HepG2 (cell line): ENCODE measurements at regions not wholly inside any gene's neighbourhood (a gene's known extent, or its start where the extent isn't known, plus 50 kb on each side); places are given as distances from the start of the nearest gene placed in this dataset.

Source experiments
- ATF3 ChIP-seq: sonication (generic); formaldehyde crosslinking; IDR thresholded peaks from 2 replicates; pipeline ENCODE4 v1.4.0; 2020; ENCODE audit warnings: missing genetic modification reagents
- CBFB ChIP-seq: sonication (generic); formaldehyde crosslinking; IDR thresholded peaks from 2 replicates; pipeline ENCODE4 v1.4.0; 2020; ENCODE audit warnings: missing genetic modification reagents
- CC2D1A ChIP-seq: sonication (generic); formaldehyde crosslinking; IDR thresholded peaks from 2 replicates; pipeline ENCODE4 v1.8.1; 2023; ENCODE audit warnings: mild to moderate bottlenecking, missing genetic modification reagents
- CREB1 ChIP-seq, 2 experiments: fragments of 450-650 bp in 1 of 2; IDR thresholded peaks; 2 replicates each; pipeline ENCODE4 v1.6.1; 2016 to 2017; ENCODE audit warnings: control low read depth in 1 of 2, mild to moderate bottlenecking in 1 of 2, missing compliant biosample characterization in 1 of 2, missing genetic modification characterization in 1 of 2
- E2F1 ChIP-seq: sonication (generic); formaldehyde crosslinking; IDR thresholded peaks from 2 replicates; pipeline ENCODE4 v1.5.0; 2020; ENCODE audit warnings: missing genetic modification reagents
- FOXO1 ChIP-seq: sonication (generic); formaldehyde crosslinking; IDR thresholded peaks from 2 replicates; pipeline ENCODE4 v1.4.0; 2020; ENCODE audit warnings: missing genetic modification reagents
- MAZ ChIP-seq, 2 experiments: sonication (generic) in 1 of 2; formaldehyde crosslinking in 1 of 2; IDR thresholded peaks; 2 replicates each; pipeline versions ENCODE4 v1.5.0 to v1.6.1; 2012 to 2020; ENCODE audit warnings: low read depth in 2 of 2, mild to moderate bottlenecking in 2 of 2, borderline replicate concordance in 1 of 2, improper control_type of control experiment in 1 of 2, low read length in 1 of 2, missing genetic modification reagents in 1 of 2, moderate library complexity in 1 of 2
- MED13 ChIP-seq: sonication (generic); formaldehyde crosslinking; IDR thresholded peaks from 2 replicates; pipeline ENCODE4 v1.5.0; 2020; ENCODE audit warnings: missing genetic modification reagents
- MYC ChIP-seq: sonication (generic); formaldehyde crosslinking; IDR thresholded peaks from 2 replicates; pipeline ENCODE4 v1.9.0; 2021; ENCODE audit warnings: missing genetic modification reagents, borderline replicate concordance
- NFKB2 ChIP-seq: sonication (generic); formaldehyde crosslinking; IDR thresholded peaks from 2 replicates; pipeline ENCODE4 v1.4.0; 2020; ENCODE audit warnings: missing genetic modification reagents, borderline replicate concordance
- SNAI1 ChIP-seq: sonication (generic); formaldehyde crosslinking; IDR thresholded peaks from 2 replicates; pipeline ENCODE4 v1.5.0; 2020; ENCODE audit warnings: mild to moderate bottlenecking, missing genetic modification reagents, borderline replicate concordance
- ZBTB20 ChIP-seq: sonication (generic); formaldehyde crosslinking; IDR thresholded peaks from 2 replicates; pipeline ENCODE4 v1.8.1; 2023; ENCODE audit warnings: missing genetic modification reagents, low read depth, mild to moderate bottlenecking, borderline replicate concordance
- ZBTB3 ChIP-seq: sonication (generic); formaldehyde crosslinking; IDR thresholded peaks from 2 replicates; pipeline ENCODE4 v1.4.0; 2020; ENCODE audit warnings: low read depth, mild to moderate bottlenecking, moderate library complexity, missing genetic modification reagents, borderline replicate concordance
- ZBTB34 ChIP-seq: sonication (generic); formaldehyde crosslinking; IDR thresholded peaks from 2 replicates; pipeline ENCODE4 v1.8.0; 2022; ENCODE audit warnings: mild to moderate bottlenecking, missing genetic modification reagents
- ZNF18 ChIP-seq: sonication (generic); formaldehyde crosslinking; IDR thresholded peaks from 2 replicates; pipeline ENCODE4 v1.8.0; 2022; ENCODE audit warnings: mild to moderate bottlenecking, missing genetic modification reagents; ENCODE audit not compliant: insufficient replicate concordance
- ZNF232 ChIP-seq: sonication (generic); formaldehyde crosslinking; IDR thresholded peaks from 2 replicates; pipeline ENCODE4 v1.4.0; 2020; ENCODE audit warnings: missing genetic modification reagents, borderline replicate concordance
- ZNF264 ChIP-seq: sonication (generic); formaldehyde crosslinking; IDR thresholded peaks from 2 replicates; pipeline ENCODE4 v1.4.0; 2020; ENCODE audit warnings: missing genetic modification reagents
- ZNF33A ChIP-seq: sonication (generic); formaldehyde crosslinking; IDR thresholded peaks from 2 replicates; pipeline ENCODE4 v1.5.1; 2020; ENCODE audit warnings: missing genetic modification reagents, mild to moderate bottlenecking, moderate library complexity, borderline replicate concordance
- ZNF512 ChIP-seq: sonication (generic); formaldehyde crosslinking; IDR thresholded peaks from 2 replicates; pipeline ENCODE4 v1.4.0; 2020; ENCODE audit warnings: mild to moderate bottlenecking, missing genetic modification reagents
- ZNF772 ChIP-seq: sonication (generic); formaldehyde crosslinking; IDR thresholded peaks from 2 replicates; pipeline ENCODE4 v1.5.0; 2020; ENCODE audit warnings: mild to moderate bottlenecking, missing genetic modification reagents

DNA sequence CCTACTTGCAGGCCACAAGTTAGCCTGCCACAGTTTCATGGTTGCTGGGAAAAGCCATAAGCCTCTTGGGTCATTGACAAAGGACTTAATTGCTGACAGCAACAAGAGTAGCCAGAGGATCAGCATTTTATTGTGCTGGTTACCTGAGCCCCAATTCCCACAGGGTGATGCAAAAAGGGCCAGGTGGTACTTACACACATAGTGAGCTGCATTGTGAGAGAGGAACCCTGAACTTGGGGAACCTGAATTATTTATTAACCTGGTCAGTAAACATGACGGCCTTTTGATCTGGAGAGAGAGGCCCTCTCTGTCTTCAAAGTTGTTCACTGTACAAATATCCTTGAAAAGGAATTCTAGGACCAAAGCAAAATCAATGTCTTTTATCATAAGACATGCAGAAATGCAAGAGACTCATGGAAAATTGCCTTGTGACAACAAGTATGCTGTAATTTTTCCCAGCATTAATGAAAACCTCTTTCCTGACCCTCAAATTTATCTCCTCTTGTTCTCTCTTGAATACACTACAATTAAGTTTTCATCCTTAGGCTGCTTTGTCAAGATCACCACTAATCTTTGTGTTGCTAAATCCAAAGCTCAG lies 102.9 kb upstream of the PHYHIPL start (continued):
- TF ChIP-seq E2F1 (CRISPR knock-in tag): peak; percentile 67
- TF ChIP-seq ZNF512 (CRISPR knock-in tag): no peak
- TF ChIP-seq ZBTB3: peak; percentile 40; the same call in 1 of the 2 replicates
- 0 out of 2 replicates have a peak, but pooled peaks have one; percentile 21 for TF ChIP-seq MYC (CRISPR knock-in tag)
- peak; percentile 95 for TF ChIP-seq FOXO1
- no peak for TF ChIP-seq MAZ (IDR thresholded peaks at IDR 0.05; ENCODE audit: borderline replicate concordance, low read depth, low read length)
- 0 out of 2 replicates have a peak, but pooled peaks have one; percentile 37 for TF ChIP-seq MAZ (CRISPR knock-in tag; IDR thresholded peaks at IDR 0.05; ENCODE audit: low read depth)
- 0 out of 2 replicates have a peak, but pooled peaks have one; percentile 51 for TF ChIP-seq ZNF232
- peak; percentile 92 for TF ChIP-seq ATF3
- TF ChIP-seq CBFB (CRISPR knock-in tag): peak; percentile 75; the same call in 1 of the 2 replicates
- TF ChIP-seq CREB1 (IDR thresholded peaks at IDR 0.05): 0 out of 2 replicates have a peak, but pooled peaks have one; percentile 20
- peak; percentile 84 for TF ChIP-seq CREB1 (CRISPR knock-in tag; IDR thresholded peaks at IDR 0.05)
- peak; percentile 62; the same call in 1 of the 2 replicates for TF ChIP-seq ZNF772 (CRISPR knock-in tag)
- peak; percentile 88 for TF ChIP-seq ZBTB20 (CRISPR knock-in tag)
- no peak for TF ChIP-seq CC2D1A (CRISPR knock-in tag)
- TF ChIP-seq MED13 (CRISPR knock-in tag): peak; percentile 100
- TF ChIP-seq SNAI1 (CRISPR knock-in tag): no peak
- no peak for TF ChIP-seq ZNF33A (CRISPR knock-in tag)
- peak; percentile 65; the same call in 1 of the 2 replicates for TF ChIP-seq ZBTB34 (CRISPR knock-in tag)
- TF ChIP-seq NFKB2 (CRISPR knock-in tag): no peak
- peak; percentile 86 for TF ChIP-seq ZNF264
- no peak for TF ChIP-seq ZNF18 (CRISPR knock-in tag)
